ENCODE measurements at regions not wholly inside any gene's neighbourhood (a gene's known extent, or its start where the extent isn't known, plus 50 kb on each side); places are given as distances from the start of the nearest gene placed in this dataset.

GRCh38 chr1:30511563-30511962 lies 211.8 kb downstream of the MATN1 start:
- H3K4me1 Mint-ChIP-seq: peaks cover 28% of the 10 kb centered on the region
- no peak overlapping the region for H3K27ac Mint-ChIP-seq

DNA sequence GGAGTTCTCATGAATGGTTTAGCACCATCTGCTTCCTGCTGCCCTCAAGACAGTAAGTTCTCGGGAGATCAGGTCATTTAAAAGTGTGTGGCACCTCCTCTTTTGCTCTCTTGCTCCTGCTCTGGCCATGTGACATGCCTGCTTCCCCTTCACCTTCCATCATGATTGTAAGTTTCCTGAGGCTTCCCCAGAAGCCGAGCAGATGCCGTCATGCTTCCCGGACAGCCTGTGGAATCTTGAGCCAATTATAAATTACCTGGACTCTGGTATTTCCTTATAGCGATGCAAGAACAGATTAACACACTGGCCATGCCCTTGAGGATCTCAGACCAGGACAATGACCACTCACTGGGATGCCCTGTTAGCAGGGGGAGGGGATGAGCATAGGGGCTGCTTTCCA lies 212.3 kb downstream of the MATN1 start:
- TF ChIP-seq EZH2 (IDR thresholded peaks at IDR 0.05) (no peak), EZH2phosphoT487 (IDR thresholded peaks at IDR 0.05) (no peak)
- TF ChIP-seq, protein P1, sequence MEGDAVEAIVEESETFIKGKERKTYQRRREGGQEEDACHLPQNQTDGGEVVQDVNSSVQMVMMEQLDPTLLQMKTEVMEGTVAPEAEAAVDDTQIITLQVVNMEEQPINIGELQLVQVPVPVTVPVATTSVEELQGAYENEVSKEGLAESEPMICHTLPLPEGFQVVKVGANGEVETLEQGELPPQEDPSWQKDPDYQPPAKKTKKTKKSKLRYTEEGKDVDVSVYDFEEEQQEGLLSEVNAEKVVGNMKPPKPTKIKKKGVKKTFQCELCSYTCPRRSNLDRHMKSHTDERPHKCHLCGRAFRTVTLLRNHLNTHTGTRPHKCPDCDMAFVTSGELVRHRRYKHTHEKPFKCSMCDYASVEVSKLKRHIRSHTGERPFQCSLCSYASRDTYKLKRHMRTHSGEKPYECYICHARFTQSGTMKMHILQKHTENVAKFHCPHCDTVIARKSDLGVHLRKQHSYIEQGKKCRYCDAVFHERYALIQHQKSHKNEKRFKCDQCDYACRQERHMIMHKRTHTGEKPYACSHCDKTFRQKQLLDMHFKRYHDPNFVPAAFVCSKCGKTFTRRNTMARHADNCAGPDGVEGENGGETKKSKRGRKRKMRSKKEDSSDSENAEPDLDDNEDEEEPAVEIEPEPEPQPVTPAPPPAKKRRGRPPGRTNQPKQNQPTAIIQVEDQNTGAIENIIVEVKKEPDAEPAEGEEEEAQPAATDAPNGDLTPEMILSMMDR (IDR thresholded peaks at IDR 0.05): no peak
- H3K4me3 Mint-ChIP-seq: no peak overlapping the region

More at GRCh38 chr1:30511563-30511962, 211.8 kb downstream of the MATN1 start:
- H2AFZ ChIP-seq (replicated peaks): no peak overlapping the region
- peaks cover 12% of the 10 kb centered on the region for H3K27me3 Mint-ChIP-seq (ENCODE audit: insufficient read depth, low read depth)
- DNase-seq (ENCODE audit: low spot score): no peak
- H3K27ac ChIP-seq: no peak overlapping the region
- no peaks in the 10 kb centered on the region for H3K27me3 ChIP-seq
- no peaks in the 10 kb centered on the region for H3K9me3 ChIP-seq (ENCODE audit: low read depth)
- no peaks in the 10 kb centered on the region for H3K36me3 ChIP-seq
- no peaks in the 10 kb centered on the region for H3K79me2 ChIP-seq (ENCODE audit: low read depth)
- H3K36me3 Mint-ChIP-seq: no peaks in the 10 kb centered on the region
- H3F3A ChIP-seq (ENCODE audit: low read depth): no peaks in the 10 kb centered on the region
- H3K9ac ChIP-seq: no peak overlapping the region
- TF ChIP-seq, protein P1 (IDR thresholded peaks at IDR 0.05): no peak
- TF ChIP-seq EZH2 (IDR thresholded peaks at IDR 0.05) (no peak), EZH2phosphoT487 (IDR thresholded peaks at IDR 0.05) (no peak)
- no peak overlapping the region for H3K4me2 ChIP-seq
- no peak overlapping the region for H3K4me3 Mint-ChIP-seq
- H3K4me3 ChIP-seq: no peak overlapping the region
- peaks cover 17% of the 10 kb centered on the region for H3K4me1 ChIP-seq
- no peaks in the 10 kb centered on the region for H4K20me1 ChIP-seq (ENCODE audit: low read depth)
- no peaks in the 10 kb centered on the region for H3K9me3 Mint-ChIP-seq

DNA sequence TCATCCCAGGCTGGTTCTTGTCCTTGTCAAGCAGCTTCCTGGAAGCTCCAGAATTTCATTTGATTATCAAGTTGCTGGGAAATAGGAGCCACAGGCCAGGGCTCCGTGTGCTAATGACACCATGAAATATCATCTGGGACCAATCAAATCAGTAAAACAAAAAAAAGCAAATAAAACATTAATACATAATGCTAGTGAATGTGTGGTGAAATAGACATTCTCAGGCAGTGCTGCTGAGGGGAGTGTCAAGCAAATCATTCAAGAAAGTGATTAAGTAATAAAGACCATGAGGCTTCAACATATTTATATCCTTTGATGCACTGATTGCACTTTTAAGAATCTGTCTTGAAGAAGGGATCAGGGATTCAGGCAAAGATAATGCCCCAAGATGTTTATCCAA lies 213.7 kb downstream of the MATN1 start:
- Mint-ChIP-seq H3K9me3 (no peaks in the 10 kb centered on the region), H3K27ac (no peak overlapping the region), H3K27me3 (ENCODE audit: insufficient read depth, low read depth) (peaks cover 12% of the 10 kb centered on the region), H3K4me3 (no peak overlapping the region), H3K36me3 (no peaks in the 10 kb centered on the region), H3K4me1 (peaks cover 22% of the 10 kb centered on the region)
- Histone ChIP-seq H3K4me1 (peaks cover 22% of the 10 kb centered on the region), H3K9ac (no peak overlapping the region), H3K36me3 (no peaks in the 10 kb centered on the region), H3K9me3 (ENCODE audit: low read depth) (no peaks in the 10 kb centered on the region), H3K4me3 (no peak overlapping the region), H4K20me1 (ENCODE audit: low read depth) (no peaks in the 10 kb centered on the region), H3K27me3 (no peaks in the 10 kb centered on the region), H3K79me2 (ENCODE audit: low read depth) (no peaks in the 10 kb centered on the region), H3F3A (ENCODE audit: low read depth) (no peaks in the 10 kb centered on the region), H3K4me2 (no peak overlapping the region), H3K27ac (no peak overlapping the region), H2AFZ (replicated peaks) (no peak overlapping the region)
- DNase-seq (ENCODE audit: low spot score): no peak
- TF ChIP-seq, protein P1 (IDR thresholded peaks at IDR 0.05): no peak
- TF ChIP-seq EZH2phosphoT487 (IDR thresholded peaks at IDR 0.05): no peak
- no peak for TF ChIP-seq EZH2 (IDR thresholded peaks at IDR 0.05)

More for the DNA sequence above, 212.3 kb downstream of the MATN1 start:
- no peak for DNase-seq (ENCODE audit: low spot score)
- Histone ChIP-seq H3K9me3 (ENCODE audit: low read depth) (no peaks in the 10 kb centered on the region), H3K4me1 (peaks cover 21% of the 10 kb centered on the region), H3K4me2 (no peak overlapping the region), H3K9ac (no peak overlapping the region), H3F3A (ENCODE audit: low read depth) (no peaks in the 10 kb centered on the region), H3K4me3 (no peak overlapping the region), H4K20me1 (ENCODE audit: low read depth) (no peaks in the 10 kb centered on the region), H3K36me3 (no peaks in the 10 kb centered on the region), H3K79me2 (ENCODE audit: low read depth) (no peaks in the 10 kb centered on the region), H3K27me3 (no peaks in the 10 kb centered on the region), H2AFZ (replicated peaks) (no peak overlapping the region), H3K27ac (no peak overlapping the region)
- H3K36me3 Mint-ChIP-seq: no peaks in the 10 kb centered on the region
- peaks cover 12% of the 10 kb centered on the region for H3K27me3 Mint-ChIP-seq (ENCODE audit: insufficient read depth, low read depth)
- H3K4me1 Mint-ChIP-seq: peaks cover 28% of the 10 kb centered on the region
- no peak overlapping the region for H3K27ac Mint-ChIP-seq
- no peaks in the 10 kb centered on the region for H3K9me3 Mint-ChIP-seq

Data from neural progenitor cell (in vitro differentiated cells).